ENCODE measurements at regions not wholly inside any gene's neighbourhood (a gene's known extent, or its start where the extent isn't known, plus 50 kb on each side); places are given as distances from the start of the nearest gene placed in this dataset.

GRCh38 chr3:24829629-24830229 lies 335.1 kb upstream of the THRB start:
- no peak overlapping the region for H3K27ac ChIP-seq (ENCODE audit: low read depth, low read length)
- H3K9ac ChIP-seq (replicated peaks in 1 of 4; ENCODE audit: extremely low read depth in 1 of 4, low read depth in 3 of 4, low read length in 3 of 4), result no peak overlapping the region; a peak in 1 of 7 replicates
- H4K20me1 ChIP-seq (replicated peaks in 1 of 2; ENCODE audit: control insufficient read depth in 1 of 2, insufficient read depth in 2 of 2, low read length in 2 of 2), result peaks cover 0 to 3% of the 10 kb centered on the region in 2 experiments
- H2AFZ ChIP-seq (ENCODE audit: low read length), result no peak overlapping the region
- H3K23ac ChIP-seq (ENCODE audit: insufficient read length), result no peak overlapping the region
- H4K5ac ChIP-seq (ENCODE audit: insufficient read length, low read depth, low read length), result no peak overlapping the region
- no peaks in the 10 kb centered on the region for H3K79me1 ChIP-seq (ENCODE audit: low read depth, low read length)
- H3K14ac ChIP-seq (ENCODE audit: insufficient read length), result no peak overlapping the region
- H2BK12ac ChIP-seq (ENCODE audit: low read depth, low read length), result no peak overlapping the region
- no peak overlapping the region for H3K4ac ChIP-seq (replicated peaks; ENCODE audit: insufficient read length, low read depth, low read length)
- peak overlapping the region; percentile 22 to 66 (median 56) for H3K4me3 ChIP-seq (ENCODE audit: extremely low read depth in 1 of 4, insufficient read depth in 2 of 4, low read depth in 3 of 4, low read length in 4 of 4)
- POLR2A ChIA-PET (ENCODE audit: partially characterized antibody), result interaction anchor here (0.5 kb wide), 1 partner anchor 646 kb away, joined by 3 read pairs; no protein-coding TSS in a partner anchor
- peaks cover 13 to 35% (median 29%) of the 10 kb centered on the region in 4 experiments for H3K27me3 ChIP-seq (replicated peaks in 1 of 4; ENCODE audit: control insufficient read depth in 3 of 4, extremely low read depth in 1 of 4, insufficient read depth in 3 of 4, low read length in 3 of 4)
- 8% methylated on average over 35 of the region's 37 CpGs; no CpG with 5 or more reads in 1 of the 2 experiments for WGBS, 2 experiments (ENCODE audit: extremely low coverage in 1 of 2, insufficient coverage in 1 of 2, insufficient read length in 1 of 2, insufficient replicate concordance in 2 of 2, low coverage in 1 of 2, low lambda C conversion rate in 2 of 2, missing lambda C conversion rate in 1 of 2)
- H2BK15ac ChIP-seq (ENCODE audit: low read length), result no peak overlapping the region
- peak overlapping the region; percentile 89 for H4K8ac ChIP-seq (ENCODE audit: extremely low read depth, insufficient read depth, low read length)
- H3K56ac ChIP-seq (replicated peaks; ENCODE audit: insufficient read length, low read depth, low read length), result no peak overlapping the region
- H3K36me3 ChIP-seq (ENCODE audit: control insufficient read depth in 2 of 4, insufficient read depth in 4 of 4, low read length in 3 of 4), result no peaks in the 10 kb centered on the region
- H2BK20ac ChIP-seq (ENCODE audit: low read length), result no peak overlapping the region
- DNase-seq (ENCODE audit: low read depth in 1 of 2, low spot score in 2 of 2) (peak in 1 of 2 experiments; percentile 58), FAIRE-seq (no peak)
- peak overlapping the region; percentile 81 to 89 for H3K4me2 ChIP-seq (ENCODE audit: insufficient read depth in 1 of 2, low read depth in 2 of 2, low read length in 2 of 2)
- no peak overlapping the region for H2AK5ac ChIP-seq (ENCODE audit: low read depth, low read length)
- no peak overlapping the region for H3K18ac ChIP-seq (ENCODE audit: extremely low read depth, low read length)
- H3K79me2 ChIP-seq (ENCODE audit: control insufficient read depth in 1 of 2, insufficient read depth in 2 of 2, low read length in 2 of 2), result no peaks in the 10 kb centered on the region
- no peak overlapping the region for H2BK5ac ChIP-seq (ENCODE audit: low read depth, low read length)
- H2BK120ac ChIP-seq (replicated peaks; ENCODE audit: low read depth, low read length), result no peak overlapping the region
- peaks cover 0 to 10% (median 4%) of the 10 kb centered on the region in 4 experiments; a peak in 5 of 7 replicates for H3K4me1 ChIP-seq (replicated peaks in 1 of 4; ENCODE audit: control insufficient read depth in 3 of 4, insufficient read depth in 4 of 4, low read length in 3 of 4)
- no peaks in the 10 kb centered on the region for H3K9me3 ChIP-seq (ENCODE audit: insufficient read depth in 2 of 2, low read depth in 1 of 2, low read length in 1 of 2)
- no peak overlapping the region for H4K91ac ChIP-seq (replicated peaks; ENCODE audit: insufficient read length, low read length)
- H3K23me2 ChIP-seq (ENCODE audit: low read depth, low read length), result peaks cover 17% of the 10 kb centered on the region
- CTCF ChIA-PET (ENCODE audit: partially characterized antibody), result interaction anchor here (0.9 to 1.4 kb wide), 4 partner anchors 56 to 764 kb away, joined by 3 to 4 read pairs (median 3); no protein-coding TSS in a partner anchor
- 0 out of 4 replicates have a peak, but pooled peaks of 1 of the 2 experiments have one; percentile 18 for TF ChIP-seq SIN3A (conservative IDR thresholded peaks at IDR 0.05 in 1 of 2, IDR thresholded peaks at IDR 0.05 in 1 of 2; ENCODE audit: low read depth in 1 of 2, low read length in 2 of 2)
- TF ChIP-seq FOSL1 (IDR thresholded peaks at IDR 0.05; ENCODE audit: insufficient read depth, low read depth, low read length), result no peak
- 0 out of 2 replicates have a peak, but pooled peaks have one; percentile 14 for TF ChIP-seq PHF8 (conservative IDR thresholded peaks at IDR 0.05; ENCODE audit: low read depth, low read length)
- TF ChIP-seq MAX (IDR thresholded peaks at IDR 0.05), result peak; percentile 73
- no peak for TF ChIP-seq BRCA1 (IDR thresholded peaks at IDR 0.05; ENCODE audit: low read depth, low read length)
- TF ChIP-seq SP1 (IDR thresholded peaks at IDR 0.05; ENCODE audit: low read depth, low read length), result no peak
- TF ChIP-seq TAF1 (IDR thresholded peaks at IDR 0.05; ENCODE audit: low read depth, low read length), result no peak
- TF ChIP-seq KDM4A (IDR thresholded peaks at IDR 0.05; ENCODE audit: low read depth, low read length, severe bottlenecking), result peak; percentile 71
- peak; percentile 63 for TF ChIP-seq RNF2 (IDR thresholded peaks at IDR 0.05; ENCODE audit: borderline replicate concordance, low read depth, low read length, missing control alignments, poor library complexity, severe bottlenecking)
- TF ChIP-seq CHD1 (IDR thresholded peaks at IDR 0.05; ENCODE audit: low read depth, low read length), result no peak
- TF ChIP-seq EZH2 (IDR thresholded peaks at IDR 0.05; ENCODE audit: low read depth, low read length, severe bottlenecking), result peak; percentile 70
- TF ChIP-seq TBP (IDR thresholded peaks at IDR 0.05; ENCODE audit: low read depth, low read length), result no peak

Measured in H1 (cell line).